ENCODE measurements at regions not wholly inside any gene's neighbourhood (a gene's known extent, or its start where the extent isn't known, plus 50 kb on each side); places are given as distances from the start of the nearest gene placed in this dataset.

- TF ChIP-seq POLR2AphosphoS5 (IDR thresholded peaks at IDR 0.05) (no peak), POLR2A (IDR thresholded peaks at IDR 0.05) (no peak), CTCF (IDR thresholded peaks at IDR 0.05) (no peak)
Observed at GRCh38 chr6:41439524-41440418, 104.4 kb downstream of the NCR2 start.
